Heart left ventricle (tissue), 13 donors: ENCODE measurements at regions not wholly inside any gene's neighbourhood (a gene's known extent, or its start where the extent isn't known, plus 50 kb on each side); places are given as distances from the start of the nearest gene placed in this dataset.

Experiments used
- POLR2A ChIP-seq, 2 donors: fragments of 450-650 bp; IDR thresholded peaks; one replicate each; pipeline ENCODE4 v1.6.1; 2017; ENCODE audit warnings: antibody characterized with exemption in 2 of 2, mild to moderate bottlenecking in 2 of 2, moderate library complexity in 2 of 2
- TF ChIP-seq, protein P1 (sequence below), 12 donors: fragments of 200-600 bp; sonication (generic) in 4 of 12; IDR thresholded peaks; one replicate each; pipeline versions ENCODE4 v1.5.0 to v1.8.0; 2018 to 2022; ENCODE audit warnings: antibody characterized with exemption in 12 of 12, mild to moderate bottlenecking in 5 of 12
- donor health status: ischemic (EF 13 %, LVEDD 7.1; RV severe dilation, severe dysfunction).
- donor health status: DM: no; HTN: yes; CAD: no.
- donor health status: DM: no; HTN: no; CAD: no.
- donor health status: ischemic (EF 25% LVEDD 6.9; RV normal size, moderate dysfunction).
- donor health status: ischemic (EF 25% LVEDD 5.7; RV mildly dilated, moderate dysfunction).
- donor health status: ischemic (EF 35%, LVEDD 5.7; RV mildly dilated, moderate dysfunction).
- donor health status: nonischemic (EF 11% LVEDD 7.7; RV severe dilation, severe dysfunction).
- donor health status: DM: yes; HTN: yes; CAD: no.
- donor health status: PGD.
- donor health status: ischemic (EF 29% LVEDD 5.4; RV normal size, mild dysfunction).
- donor health status: nonischemic (EF 23%, LVEDD 6.1; RV moderate dilation, normal function).

DNA sequence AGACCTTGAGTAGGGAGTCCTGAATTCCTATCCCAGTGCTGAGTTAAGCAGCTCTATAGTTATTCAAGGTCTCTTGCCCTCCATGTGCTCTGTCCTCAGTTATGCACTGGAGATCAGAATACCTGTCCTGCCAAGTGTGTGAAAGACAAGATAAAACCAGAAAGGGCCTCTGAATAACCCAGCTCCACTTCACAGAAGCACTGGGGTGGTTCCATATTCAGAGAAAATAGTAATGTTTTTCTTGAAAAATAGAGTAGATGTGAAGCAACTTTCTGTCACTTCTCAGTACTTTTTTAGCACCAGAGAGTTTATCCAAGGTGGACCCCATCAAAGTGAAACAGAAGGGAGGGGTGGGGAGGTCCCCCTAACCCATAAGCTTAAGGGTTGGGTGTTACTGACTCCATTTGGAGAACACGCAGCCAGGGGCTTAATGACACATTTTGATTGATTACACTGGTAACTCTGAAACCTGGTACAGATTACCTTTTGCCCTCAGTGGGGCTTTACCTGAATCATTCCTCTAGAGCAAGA is 509.8 kb upstream of the JARID2 start:
- TF ChIP-seq, protein P1, sequence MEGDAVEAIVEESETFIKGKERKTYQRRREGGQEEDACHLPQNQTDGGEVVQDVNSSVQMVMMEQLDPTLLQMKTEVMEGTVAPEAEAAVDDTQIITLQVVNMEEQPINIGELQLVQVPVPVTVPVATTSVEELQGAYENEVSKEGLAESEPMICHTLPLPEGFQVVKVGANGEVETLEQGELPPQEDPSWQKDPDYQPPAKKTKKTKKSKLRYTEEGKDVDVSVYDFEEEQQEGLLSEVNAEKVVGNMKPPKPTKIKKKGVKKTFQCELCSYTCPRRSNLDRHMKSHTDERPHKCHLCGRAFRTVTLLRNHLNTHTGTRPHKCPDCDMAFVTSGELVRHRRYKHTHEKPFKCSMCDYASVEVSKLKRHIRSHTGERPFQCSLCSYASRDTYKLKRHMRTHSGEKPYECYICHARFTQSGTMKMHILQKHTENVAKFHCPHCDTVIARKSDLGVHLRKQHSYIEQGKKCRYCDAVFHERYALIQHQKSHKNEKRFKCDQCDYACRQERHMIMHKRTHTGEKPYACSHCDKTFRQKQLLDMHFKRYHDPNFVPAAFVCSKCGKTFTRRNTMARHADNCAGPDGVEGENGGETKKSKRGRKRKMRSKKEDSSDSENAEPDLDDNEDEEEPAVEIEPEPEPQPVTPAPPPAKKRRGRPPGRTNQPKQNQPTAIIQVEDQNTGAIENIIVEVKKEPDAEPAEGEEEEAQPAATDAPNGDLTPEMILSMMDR (IDR thresholded peaks at IDR 0.05), result no peak
- TF ChIP-seq POLR2A (IDR thresholded peaks at IDR 0.05), result no peak
